ENCODE measurements at regions not wholly inside any gene's neighbourhood (a gene's known extent, or its start where the extent isn't known, plus 50 kb on each side); places are given as distances from the start of the nearest gene placed in this dataset.

GRCh38 chr6:40162074-40162473 lies 227.8 kb upstream of the MOCS1 start:
- TF ChIP-seq CTCF (conservative IDR thresholded peaks at IDR 0.05; ENCODE audit: low read depth, low read length) (no peak), EZH2 (IDR thresholded peaks at IDR 0.05; ENCODE audit: borderline replicate concordance, low read depth, low read length, poor library complexity, severe bottlenecking) (no peak)

Data from A673 (cell line).